ENCODE measurements at regions not wholly inside any gene's neighbourhood (a gene's known extent, or its start where the extent isn't known, plus 50 kb on each side); places are given as distances from the start of the nearest gene placed in this dataset.
"Not testable (repeated sequence)": the region's sequence is repeated elsewhere in the genome, so short reads cannot be mapped to it uniquely, and the experiment has no call there.

GRCh38 chr14:101090478-101090877, 187.0 kb upstream of the RTL1 start:
- TF ChIP-seq, protein P1, sequence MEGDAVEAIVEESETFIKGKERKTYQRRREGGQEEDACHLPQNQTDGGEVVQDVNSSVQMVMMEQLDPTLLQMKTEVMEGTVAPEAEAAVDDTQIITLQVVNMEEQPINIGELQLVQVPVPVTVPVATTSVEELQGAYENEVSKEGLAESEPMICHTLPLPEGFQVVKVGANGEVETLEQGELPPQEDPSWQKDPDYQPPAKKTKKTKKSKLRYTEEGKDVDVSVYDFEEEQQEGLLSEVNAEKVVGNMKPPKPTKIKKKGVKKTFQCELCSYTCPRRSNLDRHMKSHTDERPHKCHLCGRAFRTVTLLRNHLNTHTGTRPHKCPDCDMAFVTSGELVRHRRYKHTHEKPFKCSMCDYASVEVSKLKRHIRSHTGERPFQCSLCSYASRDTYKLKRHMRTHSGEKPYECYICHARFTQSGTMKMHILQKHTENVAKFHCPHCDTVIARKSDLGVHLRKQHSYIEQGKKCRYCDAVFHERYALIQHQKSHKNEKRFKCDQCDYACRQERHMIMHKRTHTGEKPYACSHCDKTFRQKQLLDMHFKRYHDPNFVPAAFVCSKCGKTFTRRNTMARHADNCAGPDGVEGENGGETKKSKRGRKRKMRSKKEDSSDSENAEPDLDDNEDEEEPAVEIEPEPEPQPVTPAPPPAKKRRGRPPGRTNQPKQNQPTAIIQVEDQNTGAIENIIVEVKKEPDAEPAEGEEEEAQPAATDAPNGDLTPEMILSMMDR (IDR thresholded peaks at IDR 0.05): not testable (repeated sequence)
- TF ChIP-seq POLR2A (IDR thresholded peaks at IDR 0.05): not testable (repeated sequence)

Data from right lobe of liver (tissue), 4 donors.